Neural progenitor cell (in vitro differentiated cells): ENCODE measurements at regions not wholly inside any gene's neighbourhood (a gene's known extent, or its start where the extent isn't known, plus 50 kb on each side); places are given as distances from the start of the nearest gene placed in this dataset.

ENCODE experiments used
- EZH2 ChIP-seq: fragments of 200-600 bp; sonication (generic); IDR thresholded peaks from 2 replicates; pipeline ENCODE4 v1.6.1; 2017; ENCODE audit warnings: antibody characterized with exemption, mild to moderate bottlenecking, moderate library complexity
- EZH2phosphoT487 ChIP-seq: fragments of 200-600 bp; sonication (generic); IDR thresholded peaks from 2 replicates; pipeline ENCODE4 v1.6.1; 2017; ENCODE audit warnings: antibody characterized with exemption
- TF ChIP-seq, protein P1 (sequence below): fragments of 200-600 bp; sonication (generic); IDR thresholded peaks from 2 replicates; pipeline ENCODE4 v1.5.1; 2017; ENCODE audit warnings: antibody characterized with exemption, mild to moderate bottlenecking

DNA sequence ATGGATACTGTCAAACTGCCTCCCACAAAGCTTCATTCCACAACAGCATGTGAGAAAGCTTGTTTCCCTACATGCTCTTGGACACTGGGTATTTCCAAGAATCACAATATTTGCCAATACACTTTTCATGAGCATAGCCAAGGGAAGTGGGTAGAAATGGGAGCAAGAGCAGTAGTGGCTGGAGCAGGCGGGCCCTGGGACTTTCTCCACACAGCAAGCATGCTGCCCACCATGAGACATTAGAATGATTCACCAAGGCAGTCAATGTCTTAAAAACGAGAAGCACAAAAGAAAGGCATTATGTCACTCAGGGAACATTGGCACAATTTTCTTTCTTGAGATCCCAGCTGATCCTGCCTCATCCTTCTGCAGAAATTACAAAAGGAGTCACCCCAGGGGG, 371.6 kb upstream of the RUNX1 start:
- TF ChIP-seq EZH2phosphoT487 (no peak), EZH2 (no peak)
- TF ChIP-seq, protein P1, sequence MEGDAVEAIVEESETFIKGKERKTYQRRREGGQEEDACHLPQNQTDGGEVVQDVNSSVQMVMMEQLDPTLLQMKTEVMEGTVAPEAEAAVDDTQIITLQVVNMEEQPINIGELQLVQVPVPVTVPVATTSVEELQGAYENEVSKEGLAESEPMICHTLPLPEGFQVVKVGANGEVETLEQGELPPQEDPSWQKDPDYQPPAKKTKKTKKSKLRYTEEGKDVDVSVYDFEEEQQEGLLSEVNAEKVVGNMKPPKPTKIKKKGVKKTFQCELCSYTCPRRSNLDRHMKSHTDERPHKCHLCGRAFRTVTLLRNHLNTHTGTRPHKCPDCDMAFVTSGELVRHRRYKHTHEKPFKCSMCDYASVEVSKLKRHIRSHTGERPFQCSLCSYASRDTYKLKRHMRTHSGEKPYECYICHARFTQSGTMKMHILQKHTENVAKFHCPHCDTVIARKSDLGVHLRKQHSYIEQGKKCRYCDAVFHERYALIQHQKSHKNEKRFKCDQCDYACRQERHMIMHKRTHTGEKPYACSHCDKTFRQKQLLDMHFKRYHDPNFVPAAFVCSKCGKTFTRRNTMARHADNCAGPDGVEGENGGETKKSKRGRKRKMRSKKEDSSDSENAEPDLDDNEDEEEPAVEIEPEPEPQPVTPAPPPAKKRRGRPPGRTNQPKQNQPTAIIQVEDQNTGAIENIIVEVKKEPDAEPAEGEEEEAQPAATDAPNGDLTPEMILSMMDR = no peak
